ENCODE measurements at regions not wholly inside any gene's neighbourhood (a gene's known extent, or its start where the extent isn't known, plus 50 kb on each side); places are given as distances from the start of the nearest gene placed in this dataset.

GRCh38 chr10:130403153-130404075, 267.2 kb downstream of the GLRX3 start:
- DNase-seq (ENCODE audit: low read depth): no peak

DNA sequence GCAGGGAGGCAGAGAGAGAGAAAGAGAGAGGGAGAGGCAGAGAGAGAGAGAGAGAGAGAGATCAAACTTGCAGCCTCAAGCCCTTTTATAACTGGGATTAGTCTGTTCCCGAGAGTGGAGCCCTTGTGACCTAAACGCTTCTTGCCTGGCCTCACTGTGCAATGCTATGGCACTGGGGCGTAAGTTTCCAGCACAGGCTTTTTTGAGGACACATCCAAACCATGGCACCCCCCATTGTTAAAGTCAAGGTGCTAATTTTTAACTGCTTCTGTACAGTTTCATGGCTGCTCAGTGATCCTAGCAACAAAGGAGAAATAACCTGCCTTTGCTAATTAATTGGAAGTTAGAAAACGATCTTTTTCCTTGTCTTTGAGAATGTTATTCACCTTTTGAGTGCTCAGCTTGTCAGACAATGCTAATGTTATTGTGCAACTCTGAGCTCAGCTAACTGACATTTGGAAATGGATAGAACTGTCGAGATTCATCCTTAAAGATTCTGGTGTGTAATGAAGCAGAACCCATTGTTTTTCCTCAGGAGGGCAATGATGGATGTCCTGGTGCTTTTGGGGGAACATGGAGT, 268.4 kb downstream of the GLRX3 start:
- no peak for DNase-seq (ENCODE audit: low read depth)

GRCh38 chr10:130407052-130407451, 270.9 kb downstream of the GLRX3 start:
- no peak for DNase-seq (ENCODE audit: low read depth)

GRCh38 chr10:130409331-130409730, 273.1 kb downstream of the GLRX3 start:
- no peak for DNase-seq (ENCODE audit: low read depth)

DNA sequence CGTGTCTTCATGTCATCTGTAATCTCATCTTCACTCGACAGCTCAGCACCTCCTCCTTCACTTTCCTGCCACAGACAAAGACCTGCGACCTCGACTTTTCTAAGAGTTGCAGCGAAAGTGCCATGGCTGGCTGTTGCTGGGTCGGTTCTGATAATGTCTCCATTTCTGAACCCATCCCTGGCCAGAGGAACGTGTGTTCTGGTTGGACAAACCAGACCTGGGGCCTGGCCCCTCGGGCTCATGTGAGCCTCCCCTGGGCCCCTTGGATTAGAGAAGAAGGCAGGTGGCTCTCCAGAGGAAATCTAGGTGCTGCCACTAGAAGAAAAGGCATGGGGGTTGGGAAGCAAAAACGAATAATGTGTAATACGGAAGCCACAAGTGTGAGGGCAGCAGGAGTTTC, 273.7 kb downstream of the GLRX3 start:
- no peak for DNase-seq (ENCODE audit: low read depth)

GRCh38 chr10:130411496-130412085, 275.4 kb downstream of the GLRX3 start:
- DNase-seq (ENCODE audit: low read depth): no peak

DNA sequence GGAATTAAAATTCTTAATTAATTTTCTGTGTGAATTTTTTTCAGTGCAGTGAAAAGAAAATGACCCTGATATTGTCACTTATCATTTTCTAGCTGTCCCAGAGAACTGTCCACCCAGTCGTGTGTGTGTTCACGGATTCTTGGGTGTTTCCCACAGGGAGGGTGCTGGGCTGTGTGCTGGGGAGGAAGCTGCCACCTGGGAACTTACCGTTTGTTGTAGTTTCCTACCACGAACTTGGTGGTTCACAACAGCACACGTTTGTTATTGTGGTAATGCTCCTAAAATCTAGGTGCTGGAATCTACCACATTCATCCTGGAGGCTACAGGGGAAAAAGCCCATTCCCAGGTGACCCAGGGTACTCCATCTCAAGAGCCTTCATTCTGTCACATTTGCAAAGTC, 276.1 kb downstream of the GLRX3 start:
- DNase-seq (ENCODE audit: low read depth): no peak

- no peak for DNase-seq (ENCODE audit: low read depth)
Observed at GRCh38 chr10:130416334-130417150, 280.4 kb downstream of the GLRX3 start.

GRCh38 chr10:130418731-130419130, 282.5 kb downstream of the GLRX3 start:
- DNase-seq (ENCODE audit: low read depth): no peak

- DNase-seq (ENCODE audit: low read depth): no peak
Observed at GRCh38 chr10:130421909-130422308, 285.7 kb downstream of the GLRX3 start.

- no peak for DNase-seq (ENCODE audit: low read depth)
Observed at GRCh38 chr10:130422366-130423324, 286.5 kb downstream of the GLRX3 start.

- DNase-seq (ENCODE audit: low read depth): no peak
Observed at GRCh38 chr10:130423455-130424305, 287.5 kb downstream of the GLRX3 start.

- no peak for DNase-seq (ENCODE audit: low read depth)
Observed at GRCh38 chr10:130424418-130424817, 288.2 kb downstream of the GLRX3 start.

DNA sequence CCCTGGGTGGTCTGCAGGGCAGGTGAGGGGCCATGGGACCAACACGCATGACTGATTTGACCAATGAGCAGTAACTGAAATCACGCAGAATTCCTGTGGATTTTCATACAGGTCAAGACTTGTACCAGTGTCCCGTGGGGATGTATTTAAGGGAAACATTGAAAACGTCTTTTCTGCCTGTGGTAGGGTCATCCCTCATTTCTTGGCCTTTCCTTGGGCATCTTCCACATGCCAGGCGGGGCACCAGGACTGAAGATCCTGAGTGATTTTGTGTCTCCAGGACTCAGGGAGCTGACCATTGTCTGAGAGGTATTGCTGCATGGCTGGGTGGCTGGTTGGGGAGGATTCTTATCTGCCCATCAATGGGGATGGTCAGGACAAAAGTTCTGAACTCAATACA, 289.0 kb downstream of the GLRX3 start:
- no peak for DNase-seq (ENCODE audit: low read depth)

DNA sequence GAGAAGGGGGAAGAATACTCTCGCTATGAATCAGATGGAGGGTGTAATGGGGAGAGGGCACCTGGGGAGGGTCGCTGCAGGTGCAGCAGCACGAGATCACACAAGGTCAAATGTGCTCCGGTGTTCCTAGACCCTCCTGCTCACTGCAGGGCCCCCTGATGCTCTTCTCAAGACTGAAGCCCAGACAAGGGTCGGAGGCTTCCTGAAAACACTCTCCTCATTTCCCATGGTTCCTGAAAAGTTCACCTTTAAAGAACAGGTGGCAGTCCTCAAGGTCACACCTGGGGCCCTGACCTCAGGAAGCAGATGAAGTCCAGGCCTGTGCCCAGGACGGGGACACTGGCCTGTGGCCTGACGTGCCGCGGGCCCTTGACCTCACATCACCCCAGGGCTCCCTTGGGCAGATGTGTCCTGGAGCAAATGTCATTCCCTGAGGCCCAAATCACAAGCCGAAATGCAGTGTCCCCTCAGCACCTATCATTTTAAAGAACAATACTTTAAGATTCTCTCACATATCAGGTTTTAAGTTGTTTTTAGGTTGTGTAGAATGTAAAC, 289.8 kb downstream of the GLRX3 start:
- no peak for DNase-seq (ENCODE audit: low read depth)

GRCh38 chr10:130427216-130427722, 291.1 kb downstream of the GLRX3 start:
- no peak for DNase-seq (ENCODE audit: low read depth)

DNA sequence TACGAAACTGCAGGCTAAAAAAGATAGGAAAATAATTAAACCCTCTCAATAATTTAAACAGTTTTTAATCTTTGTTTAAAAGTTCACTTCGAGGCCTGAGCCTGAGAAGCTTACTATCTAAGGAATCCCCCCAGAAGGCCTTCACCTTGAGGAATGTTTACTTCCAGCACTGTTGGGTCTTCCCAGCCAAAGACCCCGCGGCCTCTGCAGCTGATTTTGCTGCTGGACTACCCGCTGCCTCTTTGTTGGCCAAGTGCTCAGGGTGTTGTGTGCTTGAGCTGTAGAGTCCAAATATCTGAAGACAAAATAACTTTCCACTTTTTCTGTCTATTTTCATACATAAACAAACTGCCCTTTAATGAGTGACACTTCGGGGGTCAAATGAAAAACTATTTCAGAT, 292.7 kb downstream of the GLRX3 start:
- DNase-seq (ENCODE audit: low read depth): no peak

DNA sequence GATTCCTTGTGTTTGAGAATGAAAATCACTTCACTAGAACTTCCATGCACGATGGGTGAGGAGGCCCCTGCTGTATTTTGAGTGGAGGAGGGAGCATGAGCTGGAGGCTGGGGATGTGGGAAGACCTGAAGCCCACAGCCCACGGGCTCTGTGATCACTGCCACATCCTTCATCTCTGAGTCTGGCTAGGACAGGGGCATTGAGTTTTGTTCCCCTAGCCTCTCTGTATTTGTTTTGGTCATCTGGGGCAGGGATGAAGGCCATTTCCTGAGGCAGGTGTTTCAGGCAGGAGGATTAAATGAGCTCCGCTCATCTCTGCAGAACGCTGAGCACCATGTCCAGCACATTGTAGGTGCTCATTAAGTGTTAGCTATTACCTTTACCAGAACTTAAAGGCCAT, 293.6 kb downstream of the GLRX3 start:
- DNase-seq (ENCODE audit: low read depth): no peak

GRCh38 chr10:130430291-130430690, 294.1 kb downstream of the GLRX3 start:
- no peak for DNase-seq (ENCODE audit: low read depth)

Data from stromal cell of bone marrow (primary cell).